Tibial artery (tissue), 4 donors: ENCODE measurements at regions not wholly inside any gene's neighbourhood (a gene's known extent, or its start where the extent isn't known, plus 50 kb on each side); places are given as distances from the start of the nearest gene placed in this dataset.

Source experiments
- DNase-seq, 2 donors: peaks; one replicate each; pipeline ENCODE4 v3.0.0-alpha.2; 2019
- H3K27ac ChIP-seq, 2 donors: fragments of 200-600 bp; sonication (generic) in 1 of 2; 1 replicate in 1 of 2; 2 replicates in 1 of 2; pipeline ENCODE4 v1.5.1; 2018 to 2019; ENCODE audit warnings: mild to moderate bottlenecking in 1 of 2
- H3K27me3 ChIP-seq, 2 donors: fragments of 200-600 bp; sonication (generic) in 1 of 2; one replicate each; pipeline versions ENCODE4 v1.5.1 to v1.6.0; 2016 to 2019
- H3K36me3 ChIP-seq, 3 donors: fragments of 200-600 bp; sonication (generic) in 2 of 3; one replicate each; pipeline ENCODE4 v1.5.1; 2016 to 2019; ENCODE audit warnings: mild to moderate bottlenecking in 2 of 3
- H3K4me1 ChIP-seq, 4 donors: fragments of 200-600 bp; sonication (generic) in 2 of 4; 1 replicate in 3 of 4; 2 replicates in 1 of 4; pipeline ENCODE4 v1.5.1; 2016 to 2019
- H3K4me3 ChIP-seq, 2 donors: fragments of 200-600 bp; sonication (generic) in 1 of 2; 1 replicate in 1 of 2; 2 replicates in 1 of 2; pipeline ENCODE4 v1.5.1; 2018 to 2019; ENCODE audit warnings: mild to moderate bottlenecking in 2 of 2
- H3K9me3 ChIP-seq, 3 donors: fragments of 200-600 bp; sonication (generic) in 1 of 3; one replicate each; pipeline ENCODE4 v1.5.1; 2016 to 2019
- intact Hi-C: fragments of 100-400 bp; cut with DNase I; formaldehyde crosslinking; loops from one replicate; pipeline ENCODE4 v1.15.0; 2023; ENCODE audit warnings: low total_unique reads
- TF ChIP-seq, protein P1 (sequence below), 2 experiments: fragments of 200-600 bp in 1 of 2; fragments of 450-650 bp in 1 of 2; IDR thresholded peaks; one replicate each; pipeline ENCODE4 v1.5.1; 2017 to 2019; ENCODE audit warnings: antibody characterized with exemption in 2 of 2, mild to moderate bottlenecking in 1 of 2, moderate library complexity in 1 of 2

DNA sequence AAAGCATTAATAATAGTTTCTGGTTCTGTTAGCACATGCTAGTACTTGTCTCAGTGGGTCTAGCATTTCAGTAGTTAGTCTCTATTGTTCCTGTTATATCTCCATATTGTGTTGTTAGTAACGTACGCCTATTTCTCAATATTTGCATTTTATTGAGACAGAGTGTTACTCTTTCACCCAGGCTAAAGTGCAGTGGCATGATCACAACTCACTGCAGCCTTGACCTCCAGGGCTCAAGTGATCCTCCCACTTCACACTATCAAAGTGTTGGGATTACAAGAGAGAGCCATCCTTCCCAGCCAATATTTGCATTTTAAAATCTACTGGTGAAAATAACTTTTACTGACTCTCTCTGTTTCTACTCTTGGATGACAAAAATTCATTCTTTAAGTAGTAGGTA is 154.6 kb upstream of the PRR20A start:
- Histone ChIP-seq H3K4me3 (no peak overlapping the region), H3K4me1 (no peaks in the 10 kb centered on the region), H3K27ac (no peak overlapping the region), H3K9me3 (no peaks in the 10 kb centered on the region), H3K36me3 (no peaks in the 10 kb centered on the region), H3K27me3 (no peaks in the 10 kb centered on the region)
- intact Hi-C loops, result no loop called here
- TF ChIP-seq, protein P1, sequence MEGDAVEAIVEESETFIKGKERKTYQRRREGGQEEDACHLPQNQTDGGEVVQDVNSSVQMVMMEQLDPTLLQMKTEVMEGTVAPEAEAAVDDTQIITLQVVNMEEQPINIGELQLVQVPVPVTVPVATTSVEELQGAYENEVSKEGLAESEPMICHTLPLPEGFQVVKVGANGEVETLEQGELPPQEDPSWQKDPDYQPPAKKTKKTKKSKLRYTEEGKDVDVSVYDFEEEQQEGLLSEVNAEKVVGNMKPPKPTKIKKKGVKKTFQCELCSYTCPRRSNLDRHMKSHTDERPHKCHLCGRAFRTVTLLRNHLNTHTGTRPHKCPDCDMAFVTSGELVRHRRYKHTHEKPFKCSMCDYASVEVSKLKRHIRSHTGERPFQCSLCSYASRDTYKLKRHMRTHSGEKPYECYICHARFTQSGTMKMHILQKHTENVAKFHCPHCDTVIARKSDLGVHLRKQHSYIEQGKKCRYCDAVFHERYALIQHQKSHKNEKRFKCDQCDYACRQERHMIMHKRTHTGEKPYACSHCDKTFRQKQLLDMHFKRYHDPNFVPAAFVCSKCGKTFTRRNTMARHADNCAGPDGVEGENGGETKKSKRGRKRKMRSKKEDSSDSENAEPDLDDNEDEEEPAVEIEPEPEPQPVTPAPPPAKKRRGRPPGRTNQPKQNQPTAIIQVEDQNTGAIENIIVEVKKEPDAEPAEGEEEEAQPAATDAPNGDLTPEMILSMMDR (IDR thresholded peaks at IDR 0.05), result no peak
- DNase-seq, result no peak

DNA sequence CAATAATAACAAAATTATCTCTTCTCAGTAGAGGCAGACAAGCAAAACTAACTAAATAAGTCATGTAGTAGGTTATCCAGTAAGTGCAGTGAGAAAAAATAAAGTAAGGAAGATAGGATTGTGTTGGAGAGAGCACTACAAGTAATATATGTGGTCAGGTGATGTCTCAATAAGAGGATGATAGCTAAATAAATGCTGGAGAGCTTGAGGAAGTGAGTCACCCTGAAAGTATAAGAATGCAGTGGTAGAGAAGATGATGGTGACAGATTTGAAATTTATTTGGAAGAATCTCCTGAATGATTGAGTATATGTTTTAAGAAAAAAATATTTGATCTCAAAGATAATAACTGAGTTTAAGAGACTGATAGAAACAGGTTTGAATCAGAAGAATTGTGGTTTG is 152.2 kb upstream of the PRR20A start:
- TF ChIP-seq, protein P1 (IDR thresholded peaks at IDR 0.05), result no peak
- Histone ChIP-seq H3K36me3 (no peaks in the 10 kb centered on the region), H3K4me1 (no peaks in the 10 kb centered on the region), H3K27ac (no peak overlapping the region), H3K4me3 (no peak overlapping the region), H3K27me3 (no peaks in the 10 kb centered on the region), H3K9me3 (no peaks in the 10 kb centered on the region)
- intact Hi-C loops, result no loop called here
- no peak for DNase-seq

DNA sequence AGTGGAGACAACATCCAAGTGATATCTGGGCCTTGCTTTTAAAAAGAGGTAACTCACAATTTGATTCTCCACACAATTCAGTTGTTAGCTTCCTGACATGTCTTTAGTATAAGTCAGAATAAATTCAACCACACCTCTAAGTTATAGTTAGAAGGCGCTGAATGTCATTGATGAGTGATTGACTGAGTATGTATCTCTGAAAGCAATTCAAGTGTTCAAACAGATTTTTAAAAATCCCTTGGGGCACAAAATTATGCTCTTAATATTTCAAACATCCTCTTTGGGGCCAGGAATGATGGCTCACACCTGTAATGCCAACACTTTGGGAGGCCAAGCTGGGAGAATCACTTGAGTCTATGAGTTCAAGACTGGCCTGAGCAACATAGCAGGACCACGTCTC is 137.0 kb upstream of the PRR20A start:
- Histone ChIP-seq H3K27me3 (no peaks in the 10 kb centered on the region), H3K4me3 (no peak overlapping the region), H3K4me1 (no peaks in the 10 kb centered on the region), H3K9me3 (no peaks in the 10 kb centered on the region), H3K36me3 (no peaks in the 10 kb centered on the region), H3K27ac (no peak overlapping the region)
- intact Hi-C loops, result no loop called here
- TF ChIP-seq, protein P1 (IDR thresholded peaks at IDR 0.05), result no peak
- DNase-seq, result no peak

DNA sequence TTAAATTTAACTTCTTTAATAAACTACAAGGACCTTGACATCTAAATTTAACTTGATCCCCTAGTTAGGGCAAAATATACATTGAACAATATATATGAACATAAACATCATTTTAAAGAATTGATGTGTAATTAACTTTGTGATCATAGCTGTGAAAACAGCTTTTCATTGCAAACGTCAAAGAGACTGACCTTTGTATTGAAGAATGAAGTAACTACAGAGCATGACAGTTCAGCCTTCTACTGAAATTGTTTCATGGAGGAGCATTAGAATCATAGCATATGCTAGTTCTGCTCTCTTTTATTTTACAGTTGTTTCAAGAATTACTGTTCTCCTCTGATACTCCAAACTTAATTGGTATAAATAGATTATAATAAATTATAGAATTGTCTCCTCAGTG is 123.4 kb upstream of the PRR20A start:
- DNase-seq, result no peak
- Histone ChIP-seq H3K4me1 (no peaks in the 10 kb centered on the region), H3K9me3 (no peaks in the 10 kb centered on the region), H3K4me3 (no peak overlapping the region), H3K27me3 (no peaks in the 10 kb centered on the region), H3K27ac (no peak overlapping the region), H3K36me3 (no peaks in the 10 kb centered on the region)
- intact Hi-C loops, result no loop called here
- TF ChIP-seq, protein P1 (IDR thresholded peaks at IDR 0.05), result no peak

DNA sequence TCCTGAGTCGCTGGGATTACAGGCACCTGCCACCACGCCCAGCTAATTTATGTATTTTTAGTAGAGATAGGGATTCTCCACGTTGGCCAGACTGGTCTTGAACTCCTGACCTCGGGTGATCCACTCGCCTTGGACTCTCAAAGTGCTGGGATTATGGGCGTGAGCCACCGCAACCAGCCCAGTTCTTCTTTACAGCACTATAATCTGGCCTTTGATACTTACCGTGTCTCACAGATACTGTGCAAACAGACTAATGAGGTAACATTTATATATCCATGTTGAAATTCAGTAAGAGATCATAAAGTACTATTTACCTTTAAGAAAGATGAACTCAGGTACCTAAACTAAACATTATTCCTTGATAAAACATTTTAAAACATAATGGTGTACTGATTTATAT is 121.8 kb upstream of the PRR20A start:
- Histone ChIP-seq H3K4me1 (no peaks in the 10 kb centered on the region), H3K36me3 (no peaks in the 10 kb centered on the region), H3K27me3 (no peaks in the 10 kb centered on the region), H3K4me3 (no peak overlapping the region), H3K27ac (no peak overlapping the region), H3K9me3 (no peaks in the 10 kb centered on the region)
- no peak for DNase-seq
- TF ChIP-seq, protein P1 (IDR thresholded peaks at IDR 0.05), result no peak
- intact Hi-C loops, result no loop called here

DNA sequence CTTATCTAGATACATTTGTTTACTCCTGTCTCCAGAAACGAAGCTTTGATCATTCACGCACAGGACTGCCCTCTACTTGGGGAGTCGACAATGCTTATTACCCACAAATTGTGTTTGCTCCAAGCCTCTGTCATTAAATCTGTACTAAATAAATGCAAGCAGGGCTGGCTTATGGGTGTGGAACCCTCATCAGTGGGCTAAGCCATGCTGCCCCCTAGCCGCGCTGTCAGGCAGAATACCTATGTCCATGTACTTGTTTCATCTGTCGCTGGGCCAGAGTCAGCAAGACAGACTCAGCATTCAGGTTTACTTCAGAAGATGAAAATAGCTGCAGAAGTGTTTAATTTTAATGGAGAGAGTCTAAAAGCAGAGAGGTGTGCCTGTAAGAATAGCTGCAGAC is 110.0 kb upstream of the PRR20A start:
- TF ChIP-seq, protein P1 (IDR thresholded peaks at IDR 0.05), result no peak
- no peaks in the 10 kb centered on the region for H3K27me3 ChIP-seq
- no peak for DNase-seq
- H3K27ac ChIP-seq, result no peak overlapping the region
- H3K4me3 ChIP-seq, result no peak overlapping the region
- no peaks in the 10 kb centered on the region for H3K4me1 ChIP-seq
- H3K9me3 ChIP-seq, result no peaks in the 10 kb centered on the region
- H3K36me3 ChIP-seq, result no peaks in the 10 kb centered on the region
- intact Hi-C loops, result no loop called here
